ENCODE measurements at regions not wholly inside any gene's neighbourhood (a gene's known extent, or its start where the extent isn't known, plus 50 kb on each side); places are given as distances from the start of the nearest gene placed in this dataset.
"Not testable (repeated sequence)": the region's sequence is repeated elsewhere in the genome, so short reads cannot be mapped to it uniquely, and the experiment has no call there.

DNA sequence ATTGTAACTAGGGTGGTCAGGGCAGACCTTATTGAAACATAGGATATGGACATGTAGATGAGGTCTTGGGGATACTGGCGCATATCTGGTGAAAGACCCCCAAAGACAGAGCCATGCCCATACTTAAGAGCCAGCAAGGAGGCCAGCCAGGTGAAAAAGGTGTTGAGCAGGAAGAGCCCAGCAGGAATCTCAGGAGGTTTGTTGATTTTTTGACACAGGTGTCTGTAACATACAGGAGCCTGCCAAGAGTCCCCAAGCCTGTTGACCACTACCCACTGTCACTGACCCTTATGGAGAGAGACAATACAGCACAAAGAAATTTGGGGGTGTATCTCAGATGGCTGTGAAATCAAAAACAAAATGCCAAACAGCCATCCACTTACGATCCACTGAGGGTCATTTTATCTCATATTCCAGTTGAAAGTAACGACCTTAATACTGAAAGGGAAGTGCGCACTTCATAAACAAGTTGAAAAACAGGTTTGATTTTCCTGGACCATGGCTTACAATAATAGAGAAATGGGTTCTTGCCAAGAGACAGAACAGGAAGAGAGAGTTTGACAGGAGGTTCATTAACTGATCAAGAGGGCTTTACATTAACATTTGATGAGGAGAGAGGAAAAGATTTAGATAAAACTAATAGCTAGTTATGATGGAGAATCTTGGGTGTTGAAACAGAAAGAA is 163.6 kb downstream of the GLUL start:
- no peak for DNase-seq (ENCODE audit: low read depth)

DNA sequence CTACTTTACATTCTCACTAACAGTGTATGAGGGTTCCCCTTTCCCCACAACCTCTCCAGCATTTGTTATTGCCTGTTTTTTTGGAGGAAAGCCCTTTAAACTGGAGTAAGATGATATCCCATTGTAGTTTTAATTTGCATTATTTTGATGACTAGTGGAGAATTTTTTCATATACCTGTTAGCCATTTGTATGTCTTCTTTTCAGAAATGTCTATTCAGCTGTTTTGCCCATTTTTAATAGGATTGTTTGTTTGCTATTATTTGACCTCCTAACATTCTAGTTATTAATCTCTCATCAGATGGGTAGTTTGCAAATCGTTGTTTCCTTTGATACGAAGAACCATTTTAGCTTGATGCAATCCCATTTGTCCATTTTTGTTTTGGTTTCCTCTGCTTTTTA is 165.0 kb downstream of the GLUL start:
- DNase-seq (ENCODE audit: low read depth) = no peak

- DNase-seq (ENCODE audit: low read depth) = not testable (repeated sequence)
Measured at GRCh38 chr1:182225755-182226154, 164.2 kb upstream of the ZNF648 start.

DNA sequence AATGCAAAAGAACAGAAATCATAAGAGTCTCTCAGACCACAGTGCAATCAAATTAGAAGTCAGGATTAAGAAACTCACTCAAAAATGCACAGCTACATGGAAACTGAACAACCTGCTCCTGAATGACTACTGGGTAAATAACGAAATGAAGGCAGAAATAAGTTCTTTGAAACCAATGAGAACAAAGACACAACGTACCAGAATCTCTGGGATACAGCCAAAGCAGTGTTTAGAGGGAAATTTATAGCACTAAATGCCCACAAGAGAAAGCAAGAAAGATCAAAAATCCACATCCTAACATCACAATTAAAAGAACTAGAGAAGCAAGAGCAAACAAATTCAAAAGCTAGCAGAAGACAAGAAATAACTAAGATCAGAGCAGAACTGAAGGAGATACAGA is 160.5 kb upstream of the ZNF648 start:
- DNase-seq (ENCODE audit: low read depth) = not testable (repeated sequence)

GRCh38 chr1:182221367-182221766 is 159.9 kb upstream of the ZNF648 start:
- not testable (repeated sequence) for DNase-seq (ENCODE audit: low read depth)

- no peak for DNase-seq (ENCODE audit: low read depth)
Measured at GRCh38 chr1:182217967-182218366, 156.5 kb upstream of the ZNF648 start.

GRCh38 chr1:182217071-182217470 is 155.6 kb upstream of the ZNF648 start:
- no peak for DNase-seq (ENCODE audit: low read depth)

DNA sequence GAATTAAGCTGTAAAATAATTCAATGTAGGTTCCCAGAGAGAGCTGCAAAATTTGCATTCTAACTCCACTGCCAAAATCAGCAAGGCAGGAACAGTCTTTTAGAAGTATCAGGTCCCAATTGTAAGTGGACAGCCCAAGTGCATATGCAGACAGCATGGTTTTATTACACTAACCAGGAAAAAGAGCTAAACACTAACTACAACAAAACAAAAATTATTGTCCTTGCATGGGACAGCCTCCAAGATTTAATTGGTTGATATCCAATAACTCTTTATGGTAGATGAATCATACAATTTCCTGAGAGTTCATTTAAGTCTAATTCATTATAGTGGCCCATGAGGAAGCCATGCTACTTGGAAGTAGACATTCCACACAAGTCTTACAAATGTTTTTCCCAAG is 154.3 kb upstream of the ZNF648 start:
- no peak for DNase-seq (ENCODE audit: low read depth)

GRCh38 chr1:182213163-182213562 is 151.7 kb upstream of the ZNF648 start:
- DNase-seq (ENCODE audit: low read depth) = no peak

- DNase-seq (ENCODE audit: low read depth) = no peak
Measured at GRCh38 chr1:182211386-182211785, 149.9 kb upstream of the ZNF648 start.

GRCh38 chr1:182210417-182210816 is 148.9 kb upstream of the ZNF648 start:
- DNase-seq (ENCODE audit: low read depth) = no peak

GRCh38 chr1:182207300-182207699 is 145.8 kb upstream of the ZNF648 start:
- no peak for DNase-seq (ENCODE audit: low read depth)

GRCh38 chr1:182206626-182207239 is 145.2 kb upstream of the ZNF648 start:
- DNase-seq (ENCODE audit: low read depth) = no peak

DNA sequence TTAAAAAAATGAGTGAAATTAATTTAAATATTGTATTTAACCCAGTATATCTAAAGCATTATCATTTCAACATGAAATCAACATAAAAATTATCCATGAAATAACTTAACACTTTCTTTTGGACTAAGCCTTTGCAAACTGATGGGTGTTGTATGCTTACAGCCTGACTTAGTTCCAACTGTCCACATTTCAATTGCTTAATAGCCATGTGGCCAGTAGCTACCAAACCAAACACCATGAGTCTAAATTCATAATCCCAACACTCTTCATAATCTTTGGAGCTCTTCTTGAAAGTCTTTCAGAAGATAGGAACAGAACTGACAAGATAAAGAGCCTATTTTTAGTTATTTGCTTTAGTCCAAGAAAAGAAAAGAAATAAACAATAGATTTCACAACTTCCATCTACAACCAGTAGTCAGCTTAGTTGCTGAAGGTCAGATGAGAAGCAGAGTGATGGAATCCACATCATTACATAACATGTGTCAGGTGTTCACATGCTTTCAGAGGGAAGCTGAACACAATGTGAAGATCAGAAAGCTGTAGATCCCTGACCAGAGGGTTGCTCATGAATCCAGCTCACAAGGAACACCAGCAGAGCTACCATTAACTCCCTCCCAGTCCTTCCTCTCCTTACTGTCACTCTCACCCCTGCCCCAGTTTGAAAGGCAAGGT is 144.0 kb upstream of the ZNF648 start:
- DNase-seq (ENCODE audit: low read depth) = no peak

- DNase-seq (ENCODE audit: low read depth) = no peak
Measured at GRCh38 chr1:182203191-182203875, 141.8 kb upstream of the ZNF648 start.

DNA sequence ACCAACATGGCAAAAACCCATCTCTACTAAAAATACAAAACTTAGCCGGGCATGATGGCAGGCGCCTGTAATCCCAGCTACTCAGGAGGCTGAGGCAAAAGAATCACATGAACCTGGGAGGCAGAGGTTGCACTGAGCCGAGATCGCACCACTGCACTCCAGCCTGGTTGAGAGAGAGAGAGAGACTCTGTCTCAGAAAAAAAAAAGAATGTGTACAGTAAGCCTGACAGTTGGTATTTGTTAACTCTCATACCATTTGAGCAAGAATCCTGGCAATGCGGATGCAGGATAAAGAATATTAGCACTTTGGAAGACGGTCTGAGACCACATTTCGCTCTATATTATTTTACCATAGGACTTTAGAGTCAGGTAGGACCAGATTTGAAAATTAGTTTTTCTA is 140.0 kb upstream of the ZNF648 start:
- DNase-seq (ENCODE audit: low read depth) = not testable (repeated sequence)

DNA sequence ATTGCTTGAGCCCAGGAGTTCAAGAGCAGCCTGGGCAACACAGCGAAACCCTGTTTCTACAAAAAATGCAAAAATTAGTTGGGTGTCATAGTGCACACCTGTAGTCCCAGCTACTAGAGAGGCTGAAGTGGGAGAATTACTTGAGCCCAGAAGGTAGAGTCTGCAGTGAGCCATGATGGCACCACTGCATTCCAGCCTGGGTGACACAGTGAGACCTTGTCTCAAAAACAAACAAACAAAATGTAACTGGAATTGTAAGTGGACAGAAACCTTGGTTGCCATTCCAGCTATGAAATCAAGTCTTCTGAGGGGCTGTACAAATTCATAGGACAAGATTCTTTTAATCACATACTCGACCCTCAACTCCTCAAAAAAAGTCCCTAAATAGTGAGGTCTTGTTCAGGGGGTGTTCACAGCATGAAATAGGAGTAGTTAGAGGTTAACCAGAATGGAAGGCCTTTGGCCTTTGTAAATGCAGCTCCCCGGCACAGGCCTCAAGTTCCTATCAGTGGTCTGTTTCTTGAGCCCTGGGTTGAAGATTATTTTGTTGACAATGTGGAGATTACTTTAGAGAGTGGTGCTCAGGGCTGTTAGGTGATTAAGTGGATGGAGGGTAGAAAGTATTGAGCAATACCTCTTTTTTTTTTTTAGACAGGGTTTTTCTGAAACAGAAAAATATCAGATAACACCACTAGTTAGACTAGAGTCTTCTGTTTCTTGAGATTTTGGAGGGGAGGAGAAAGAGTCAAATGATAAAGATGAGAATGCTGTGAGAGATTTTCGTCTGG is 138.7 kb upstream of the ZNF648 start:
- DNase-seq (ENCODE audit: low read depth) = no peak

DNA sequence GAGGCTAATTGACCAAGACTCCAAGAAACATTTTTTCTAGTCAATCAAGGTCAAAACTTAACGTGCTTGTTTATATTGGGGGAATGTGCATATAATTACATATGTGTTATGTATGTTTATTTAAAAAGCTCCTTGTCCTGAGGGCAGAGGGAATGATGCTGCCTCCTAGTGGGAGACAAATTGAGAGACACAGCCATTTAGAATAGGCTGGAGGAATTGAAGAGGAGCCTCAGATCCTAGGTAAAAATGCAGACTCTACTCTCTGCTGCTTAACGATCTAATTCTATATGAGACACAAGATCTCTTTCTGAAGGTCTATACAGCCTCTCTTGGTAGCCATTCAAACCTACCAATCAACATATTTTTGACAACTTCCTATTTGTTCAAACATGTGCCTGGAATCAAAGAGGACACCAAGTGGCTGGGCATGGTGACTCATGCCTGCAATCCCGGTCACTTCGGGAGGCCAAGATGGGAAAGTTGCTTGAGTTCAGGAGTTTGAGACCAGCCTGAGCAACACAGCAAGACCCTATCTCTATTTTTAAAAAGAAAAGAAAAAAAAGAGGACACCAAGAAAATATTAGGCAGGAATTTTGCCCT is 136.6 kb upstream of the ZNF648 start:
- no peak for DNase-seq (ENCODE audit: low read depth)

- DNase-seq (ENCODE audit: low read depth) = no peak
Measured at GRCh38 chr1:182196897-182197870, 135.7 kb upstream of the ZNF648 start.

DNA sequence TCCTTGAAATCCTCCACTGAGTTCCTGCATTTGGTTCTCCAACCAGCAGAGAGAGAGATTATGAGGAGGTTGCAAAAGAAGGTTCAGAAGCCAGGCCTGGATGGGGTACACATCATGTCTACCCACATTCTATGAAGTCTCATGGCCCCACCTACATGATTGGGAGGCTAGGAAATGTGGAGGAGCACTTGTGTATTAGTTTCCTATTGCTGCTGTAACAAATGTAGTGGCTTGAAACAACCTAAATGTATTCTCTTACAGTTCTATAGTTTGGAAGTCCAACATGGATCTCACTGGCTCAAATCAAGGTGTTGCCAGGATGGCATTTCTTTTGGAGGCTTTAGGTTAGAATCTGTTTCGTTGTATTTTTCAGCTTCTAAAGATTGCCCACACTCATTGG is 134.2 kb upstream of the ZNF648 start:
- no peak for DNase-seq (ENCODE audit: low read depth)
